ENCODE measurements at regions not wholly inside any gene's neighbourhood (a gene's known extent, or its start where the extent isn't known, plus 50 kb on each side); places are given as distances from the start of the nearest gene placed in this dataset.

DNA sequence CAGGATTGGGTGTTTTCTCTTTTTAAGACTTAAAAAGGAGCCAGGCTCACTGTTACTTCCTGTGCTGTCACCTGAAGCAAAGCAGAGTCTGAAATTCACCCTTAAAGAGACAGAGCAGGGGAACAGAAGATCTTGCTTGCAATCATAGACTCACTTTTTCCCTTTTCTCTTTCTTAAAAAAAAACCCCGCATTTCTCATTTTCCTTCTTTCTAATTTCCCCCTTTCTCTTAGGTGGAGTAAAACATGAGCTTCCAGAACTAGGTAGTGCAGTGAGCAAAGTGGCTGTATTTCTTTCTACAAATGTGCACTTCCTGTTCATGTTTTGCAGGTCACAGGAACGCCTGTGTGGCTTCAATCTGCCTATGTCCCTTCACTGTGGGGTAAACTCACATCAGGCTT, 381.2 kb downstream of the LPIN1 start:
- H3K4me3 ChIP-seq, result no peak overlapping the region
- H3K9me3 ChIP-seq, result peaks cover 0 to 5% (median 0%) of the 10 kb centered on the region in 4 donors
- no peaks in the 10 kb centered on the region for H3K27me3 ChIP-seq
- WGBS, 2 donors, result 40 to 65% methylated on average over 2 of the region's 2 CpGs
- TF ChIP-seq, protein P1, sequence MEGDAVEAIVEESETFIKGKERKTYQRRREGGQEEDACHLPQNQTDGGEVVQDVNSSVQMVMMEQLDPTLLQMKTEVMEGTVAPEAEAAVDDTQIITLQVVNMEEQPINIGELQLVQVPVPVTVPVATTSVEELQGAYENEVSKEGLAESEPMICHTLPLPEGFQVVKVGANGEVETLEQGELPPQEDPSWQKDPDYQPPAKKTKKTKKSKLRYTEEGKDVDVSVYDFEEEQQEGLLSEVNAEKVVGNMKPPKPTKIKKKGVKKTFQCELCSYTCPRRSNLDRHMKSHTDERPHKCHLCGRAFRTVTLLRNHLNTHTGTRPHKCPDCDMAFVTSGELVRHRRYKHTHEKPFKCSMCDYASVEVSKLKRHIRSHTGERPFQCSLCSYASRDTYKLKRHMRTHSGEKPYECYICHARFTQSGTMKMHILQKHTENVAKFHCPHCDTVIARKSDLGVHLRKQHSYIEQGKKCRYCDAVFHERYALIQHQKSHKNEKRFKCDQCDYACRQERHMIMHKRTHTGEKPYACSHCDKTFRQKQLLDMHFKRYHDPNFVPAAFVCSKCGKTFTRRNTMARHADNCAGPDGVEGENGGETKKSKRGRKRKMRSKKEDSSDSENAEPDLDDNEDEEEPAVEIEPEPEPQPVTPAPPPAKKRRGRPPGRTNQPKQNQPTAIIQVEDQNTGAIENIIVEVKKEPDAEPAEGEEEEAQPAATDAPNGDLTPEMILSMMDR (IDR thresholded peaks at IDR 0.05), result no peak
- TF ChIP-seq EP300 (IDR thresholded peaks at IDR 0.05) (no peak), POLR2AphosphoS5 (IDR thresholded peaks at IDR 0.05) (no peak), POLR2A (IDR thresholded peaks at IDR 0.05) (no peak)
- intact Hi-C loops (cut with DNase I), result no loop called here
- H3K27ac ChIP-seq, result no peak overlapping the region
- peaks cover 0 to 6% (median 0%) of the 10 kb centered on the region in 4 donors for H3K4me1 ChIP-seq
- no peak for DNase-seq
- no peaks in the 10 kb centered on the region for H3K36me3 ChIP-seq

DNA sequence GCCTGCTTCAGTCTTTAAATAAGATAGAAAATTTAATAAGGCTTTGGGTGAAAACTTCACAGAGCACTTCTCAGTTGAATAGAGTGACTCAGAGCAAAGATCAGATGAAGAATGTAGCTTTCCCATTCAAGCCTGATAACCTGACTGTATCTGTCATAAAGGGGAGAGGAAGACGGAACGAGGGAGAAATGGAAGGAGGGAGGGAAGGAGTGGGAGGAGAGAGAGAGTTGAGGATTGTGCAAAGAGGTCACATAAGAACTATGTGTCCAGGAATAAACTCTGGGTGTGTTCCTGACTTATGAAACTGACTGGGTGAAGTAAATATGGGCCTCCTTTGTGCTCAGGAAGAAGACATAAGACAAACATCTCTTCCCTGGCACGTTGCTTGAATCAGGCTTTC, 385.5 kb downstream of the LPIN1 start:
- 36 to 60% methylated on average over 3 of the region's 3 CpGs for WGBS, 2 donors
- intact Hi-C loops (cut with DNase I), result no loop called here
- Histone ChIP-seq H3K27ac (no peak overlapping the region), H3K4me3 (no peak overlapping the region), H3K4me1 (peaks cover 0 to 6% (median 0%) of the 10 kb centered on the region in 4 donors), H3K36me3 (no peaks in the 10 kb centered on the region), H3K9me3 (peaks cover 0 to 2% (median 0%) of the 10 kb centered on the region in 4 donors), H3K27me3 (no peaks in the 10 kb centered on the region)
- TF ChIP-seq POLR2AphosphoS5 (IDR thresholded peaks at IDR 0.05), result peak in 1 of 4 donors; percentile 41
- TF ChIP-seq, protein P1 (IDR thresholded peaks at IDR 0.05), result no peak
- no peak for DNase-seq

DNA sequence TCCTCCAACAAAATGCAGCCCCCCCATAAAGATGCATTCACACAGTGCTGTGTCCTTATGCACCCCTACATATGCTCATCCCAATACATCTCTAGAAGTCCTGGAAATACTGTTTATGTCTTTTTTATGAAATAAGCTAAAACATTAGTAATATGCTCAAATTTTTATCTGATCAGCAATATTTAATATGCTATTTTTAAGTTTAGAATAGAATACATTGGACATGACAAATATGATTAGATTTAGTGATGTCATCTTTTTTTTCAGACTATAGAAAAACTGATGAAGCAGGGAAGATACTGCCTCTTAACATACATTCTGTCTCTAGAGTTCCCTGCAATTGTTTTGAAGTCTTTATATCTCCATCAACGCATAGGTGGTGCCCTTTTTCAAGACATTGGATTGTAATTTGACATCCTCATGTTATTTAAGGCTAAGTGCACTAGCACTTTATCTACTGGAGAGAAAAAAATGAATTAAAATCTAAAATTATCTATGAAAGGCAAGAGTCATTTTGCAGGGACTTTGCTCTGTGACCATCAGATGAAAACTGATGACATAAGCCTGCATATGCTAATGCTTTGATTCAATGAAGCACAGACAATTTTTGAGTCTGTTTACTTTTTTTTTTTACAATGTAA, 395.3 kb downstream of the LPIN1 start:
- no peak overlapping the region for H3K4me3 ChIP-seq
- 34 to 38% methylated on average over 1 of the region's 1 CpG for WGBS, 2 donors
- H3K4me1 ChIP-seq, result no peaks in the 10 kb centered on the region
- intact Hi-C loops (cut with DNase I), result no loop called here
- no peaks in the 10 kb centered on the region for H3K27me3 ChIP-seq
- DNase-seq, result no peak
- TF ChIP-seq POLR2AphosphoS5 (IDR thresholded peaks at IDR 0.05) (no peak), EP300 (IDR thresholded peaks at IDR 0.05) (no peak), POLR2A (IDR thresholded peaks at IDR 0.05) (no peak)
- TF ChIP-seq, protein P1 (IDR thresholded peaks at IDR 0.05), result no peak
- no peak overlapping the region for H3K27ac ChIP-seq
- no peaks in the 10 kb centered on the region for H3K36me3 ChIP-seq
- no peaks in the 10 kb centered on the region for H3K9me3 ChIP-seq

DNA sequence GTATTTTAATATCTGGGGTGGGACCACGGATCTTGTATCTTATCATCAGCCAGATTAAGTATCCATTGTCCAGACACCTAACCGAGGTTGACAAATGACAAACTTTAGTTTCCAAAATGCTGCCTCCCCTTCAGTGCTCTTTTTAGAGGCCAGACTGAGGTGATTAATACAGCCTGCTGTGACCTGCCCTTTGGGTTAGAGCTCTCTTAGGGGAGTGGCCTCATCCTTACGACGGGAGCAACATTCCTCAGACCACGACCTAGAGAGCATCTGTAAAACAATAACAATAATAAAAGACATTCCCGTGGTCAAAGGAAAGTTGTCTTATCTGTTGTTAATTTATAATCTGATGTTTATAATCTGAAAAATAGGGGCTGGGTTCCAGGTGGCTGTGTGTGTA, 405.3 kb downstream of the LPIN1 start:
- no peaks in the 10 kb centered on the region for H3K27me3 ChIP-seq
- no peak for DNase-seq
- no peaks in the 10 kb centered on the region for H3K9me3 ChIP-seq
- H3K36me3 ChIP-seq, result no peaks in the 10 kb centered on the region
- no peak overlapping the region for H3K4me3 ChIP-seq
- peaks cover 0 to 28% (median 21%) of the 10 kb centered on the region in 4 donors for H3K4me1 ChIP-seq
- TF ChIP-seq POLR2AphosphoS5 (IDR thresholded peaks at IDR 0.05) (no peak), POLR2A (IDR thresholded peaks at IDR 0.05) (no peak), EP300 (IDR thresholded peaks at IDR 0.05) (no peak)
- TF ChIP-seq, protein P1 (IDR thresholded peaks at IDR 0.05), result no peak
- 33 to 71% methylated on average over 6 of the region's 6 CpGs for WGBS, 2 donors
- intact Hi-C loops (cut with DNase I), result no loop called here
- no peak overlapping the region for H3K27ac ChIP-seq

DNA sequence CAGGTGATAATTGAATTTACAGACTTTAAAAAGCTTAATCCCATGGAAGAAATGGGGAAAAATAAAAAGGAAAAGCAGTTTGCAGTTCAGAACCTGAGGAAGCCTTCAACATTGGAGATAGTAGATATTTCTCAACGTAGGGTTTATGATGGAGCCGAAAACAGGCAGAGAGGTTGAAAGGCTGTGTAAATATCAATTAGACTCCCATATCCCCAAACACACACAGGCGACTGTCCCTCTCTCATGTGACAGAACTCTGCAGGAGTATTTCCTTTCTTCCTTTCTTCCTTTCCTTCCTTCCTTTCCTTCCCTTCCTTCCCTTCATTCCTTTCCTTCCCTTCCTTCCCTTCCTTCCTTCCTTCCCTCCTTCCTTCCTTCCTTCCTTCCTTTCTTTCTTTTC, 406.5 kb downstream of the LPIN1 start:
- WGBS, 2 donors, result 26 to 65% methylated on average over 3 of the region's 3 CpGs
- H3K4me3 ChIP-seq, result no peak overlapping the region
- no peaks in the 10 kb centered on the region for H3K36me3 ChIP-seq
- TF ChIP-seq, protein P1 (IDR thresholded peaks at IDR 0.05), result no peak
- no peak for TF ChIP-seq EP300 (IDR thresholded peaks at IDR 0.05)
- TF ChIP-seq POLR2A (IDR thresholded peaks at IDR 0.05), result no peak
- no peak for TF ChIP-seq POLR2AphosphoS5 (IDR thresholded peaks at IDR 0.05)
- no peak overlapping the region for H3K27ac ChIP-seq
- no peaks in the 10 kb centered on the region for H3K9me3 ChIP-seq
- no peaks in the 10 kb centered on the region for H3K27me3 ChIP-seq
- peaks cover 0 to 29% (median 23%) of the 10 kb centered on the region in 4 donors for H3K4me1 ChIP-seq
- intact Hi-C loops (cut with DNase I), result no loop called here
- no peak for DNase-seq
